ENCODE measurements at regions not wholly inside any gene's neighbourhood (a gene's known extent, or its start where the extent isn't known, plus 50 kb on each side); places are given as distances from the start of the nearest gene placed in this dataset.

- Mint-ChIP-seq H3K9me3 (no peaks in the 10 kb centered on the region), H3K4me1 (peaks cover 7% of the 10 kb centered on the region), H3K27ac (no peak overlapping the region), H3K36me3 (ENCODE audit: low read depth) (no peaks in the 10 kb centered on the region), H3K4me3 (no peak overlapping the region), H3K27me3 (peaks cover 4% of the 10 kb centered on the region)
- ChIA-PET POLR2A (no interaction called here), CTCF (interaction anchor here (0.9 kb wide), 1 partner anchor 11 kb away, joined by 5 read pairs; no protein-coding TSS in a partner anchor)
- no peak for DNase-seq
Observed at GRCh38 chr3:13240928-13241618, 167.8 kb upstream of the IQSEC1 start.

- no peaks in the 10 kb centered on the region for H3K9me3 Mint-ChIP-seq
- H3K4me3 Mint-ChIP-seq, result no peak overlapping the region
- no peaks in the 10 kb centered on the region for H3K36me3 Mint-ChIP-seq (ENCODE audit: low read depth)
- peaks cover 21% of the 10 kb centered on the region for H3K4me1 Mint-ChIP-seq
- POLR2A ChIA-PET, result no interaction called here
- H3K27ac Mint-ChIP-seq, result no peak overlapping the region
- H3K27me3 Mint-ChIP-seq, result peaks cover 6% of the 10 kb centered on the region
- DNase-seq, result no peak
- CTCF ChIA-PET, result no interaction called here
Observed at GRCh38 chr3:13239467-13239760, 166.2 kb upstream of the IQSEC1 start.

- H3K4me3 Mint-ChIP-seq, result no peak overlapping the region
- H3K36me3 Mint-ChIP-seq (ENCODE audit: low read depth), result no peaks in the 10 kb centered on the region
- ChIA-PET POLR2A (no interaction called here), CTCF (interaction anchor here (1.7 kb wide), 1 partner anchor 9 kb away, joined by 4 read pairs; no protein-coding TSS in a partner anchor)
- no peaks in the 10 kb centered on the region for H3K9me3 Mint-ChIP-seq
- no peak overlapping the region for H3K27ac Mint-ChIP-seq
- H3K27me3 Mint-ChIP-seq, result peaks cover 6% of the 10 kb centered on the region
- DNase-seq, result no peak
- peaks cover 26% of the 10 kb centered on the region for H3K4me1 Mint-ChIP-seq
Observed at GRCh38 chr3:13238687-13239466, 165.6 kb upstream of the IQSEC1 start.

GRCh38 chr3:13237776-13238490 is 164.7 kb upstream of the IQSEC1 start:
- no peaks in the 10 kb centered on the region for H3K9me3 Mint-ChIP-seq
- no peak for DNase-seq
- H3K4me3 Mint-ChIP-seq, result no peak overlapping the region
- no peaks in the 10 kb centered on the region for H3K36me3 Mint-ChIP-seq (ENCODE audit: low read depth)
- ChIA-PET POLR2A (interaction anchor here (1.4 kb wide), 1 partner anchor 9 kb away, joined by 3 read pairs; no protein-coding TSS in a partner anchor), CTCF (interaction anchor here (1.1 to 1.7 kb wide), 2 partner anchors 8 to 11 kb away, joined by 3 to 4 read pairs; no protein-coding TSS in a partner anchor)
- H3K4me1 Mint-ChIP-seq, result peaks cover 36% of the 10 kb centered on the region
- no peak overlapping the region for H3K27ac Mint-ChIP-seq
- peaks cover 6% of the 10 kb centered on the region for H3K27me3 Mint-ChIP-seq

GRCh38 chr3:13236557-13237173 is 163.4 kb upstream of the IQSEC1 start:
- Mint-ChIP-seq H3K27ac (no peak overlapping the region), H3K9me3 (no peaks in the 10 kb centered on the region), H3K27me3 (peaks cover 13% of the 10 kb centered on the region), H3K4me3 (no peak overlapping the region), H3K4me1 (peaks cover 39% of the 10 kb centered on the region), H3K36me3 (ENCODE audit: low read depth) (no peaks in the 10 kb centered on the region)
- no peak for DNase-seq
- ChIA-PET POLR2A (interaction anchor here (1.4 kb wide), 1 partner anchor 10 kb away, joined by 3 read pairs; no protein-coding TSS in a partner anchor), CTCF (no interaction called here)

GRCh38 chr3:13235897-13236296 is 162.7 kb upstream of the IQSEC1 start:
- ChIA-PET POLR2A (no interaction called here), CTCF (no interaction called here)
- H3K27me3 Mint-ChIP-seq, result peaks cover 17% of the 10 kb centered on the region
- H3K9me3 Mint-ChIP-seq, result no peaks in the 10 kb centered on the region
- H3K36me3 Mint-ChIP-seq (ENCODE audit: low read depth), result no peaks in the 10 kb centered on the region
- H3K27ac Mint-ChIP-seq, result peak overlapping the region; percentile 76
- H3K4me3 Mint-ChIP-seq, result no peak overlapping the region
- peaks cover 41% of the 10 kb centered on the region for H3K4me1 Mint-ChIP-seq
- DNase-seq, result no peak

- DNase-seq, result peak; percentile 77
- Mint-ChIP-seq H3K27me3 (peaks cover 17% of the 10 kb centered on the region), H3K4me1 (peaks cover 41% of the 10 kb centered on the region), H3K4me3 (peak overlapping the region; percentile 46), H3K36me3 (ENCODE audit: low read depth) (no peaks in the 10 kb centered on the region), H3K27ac (peak overlapping the region; percentile 76), H3K9me3 (no peaks in the 10 kb centered on the region)
- CTCF ChIA-PET, result interaction anchor here (1.0 kb wide), 1 partner anchor 217 kb away, joined by 3 read pairs; no protein-coding TSS in a partner anchor
- POLR2A ChIA-PET, result interaction anchor here (1.0 to 1.3 kb wide), 2 partner anchors 37 to 177 kb away, joined by 3 read pairs; no protein-coding TSS in a partner anchor
Observed at GRCh38 chr3:13235079-13235478, 161.8 kb upstream of the IQSEC1 start.

GRCh38 chr3:13234666-13235065 is 161.4 kb upstream of the IQSEC1 start:
- H3K27me3 Mint-ChIP-seq, result peaks cover 16% of the 10 kb centered on the region
- peak overlapping the region; percentile 46 for H3K4me3 Mint-ChIP-seq
- peaks cover 42% of the 10 kb centered on the region for H3K4me1 Mint-ChIP-seq
- DNase-seq, result peak; percentile 22
- CTCF ChIA-PET, result interaction anchor here (1.0 kb wide), 1 partner anchor 217 kb away, joined by 3 read pairs; no protein-coding TSS in a partner anchor
- no peaks in the 10 kb centered on the region for H3K36me3 Mint-ChIP-seq (ENCODE audit: low read depth)
- H3K9me3 Mint-ChIP-seq, result no peaks in the 10 kb centered on the region
- peak overlapping the region; percentile 76 for H3K27ac Mint-ChIP-seq
- POLR2A ChIA-PET, result interaction anchor here (1.0 to 1.4 kb wide), 3 partner anchors 37 to 218 kb away, joined by 3 to 6 read pairs (median 3); no protein-coding TSS in a partner anchor

GRCh38 chr3:13233487-13234485 is 160.6 kb upstream of the IQSEC1 start:
- CTCF ChIA-PET, result interaction anchor here (0.7 to 1.0 kb wide), 2 partner anchors 142 to 218 kb away, joined by 3 to 5 read pairs; no protein-coding TSS in a partner anchor
- Mint-ChIP-seq H3K27me3 (peaks cover 13% of the 10 kb centered on the region), H3K4me1 (peaks cover 42% of the 10 kb centered on the region), H3K36me3 (ENCODE audit: low read depth) (no peaks in the 10 kb centered on the region), H3K27ac (peak overlapping the region; percentile 76), H3K9me3 (no peaks in the 10 kb centered on the region), H3K4me3 (peak overlapping the region; percentile 46)
- POLR2A ChIA-PET, result interaction anchor here (1.3 to 1.4 kb wide), 2 partner anchors 36 to 219 kb away, joined by 3 to 6 read pairs; no protein-coding TSS in a partner anchor
- peak; percentile 35 for DNase-seq

GRCh38 chr3:13231781-13232666 is 158.8 kb upstream of the IQSEC1 start:
- ChIA-PET POLR2A (no interaction called here), CTCF (interaction anchor here (1.4 kb wide), 1 partner anchor 220 kb away, joined by 3 read pairs; no protein-coding TSS in a partner anchor)
- no peaks in the 10 kb centered on the region for H3K36me3 Mint-ChIP-seq (ENCODE audit: low read depth)
- no peaks in the 10 kb centered on the region for H3K9me3 Mint-ChIP-seq
- H3K4me1 Mint-ChIP-seq, result peaks cover 42% of the 10 kb centered on the region
- no peak for DNase-seq
- no peak overlapping the region for H3K4me3 Mint-ChIP-seq
- peaks cover 13% of the 10 kb centered on the region for H3K27me3 Mint-ChIP-seq
- H3K27ac Mint-ChIP-seq, result no peak overlapping the region

Data from activated CD4-positive, alpha-beta memory T cell treated with anti-CD3 and anti-CD28 coated beads, Interleukin-2, amount 10 ng/mL, durations not matched to agents 7 days and 5 days (primary cell).